H1 (cell line): ENCODE measurements at regions not wholly inside any gene's neighbourhood (a gene's known extent, or its start where the extent isn't known, plus 50 kb on each side); places are given as distances from the start of the nearest gene placed in this dataset.

Experiments
- CTCF ChIA-PET: fragments of 300-600 bp; sonication (Branson Sonifier 250); formaldehyde crosslinking; loops from one replicate; lab custom pipeline; 2021; ENCODE audit not compliant: partially characterized antibody; lab: Charles Lee
- POLR2A ChIA-PET: fragments of 300-600 bp; sonication (Branson Sonifier 250); formaldehyde crosslinking; loops from one replicate; lab custom pipeline; 2021; ENCODE audit warnings: inconsistent platforms; ENCODE audit not compliant: partially characterized antibody; lab: Charles Lee
- DNase-seq, 2 experiments: peaks; one replicate each; pipeline versions ENCODE4 v3.0.0 to v3.0.0-alpha.2; 2010 to 2022; ENCODE audit warnings: low spot score in 2 of 2, low read depth in 1 of 2, mixed read lengths in 1 of 2
- FAIRE-seq: peaks from 2 replicates; lab custom pipeline; 2011; peaks lifted over from hg19 to GRCh38; lab: Jason Lieb, UNC
- H2AFZ ChIP-seq: 2 replicates; pipeline ENCODE4 v1.8.1; 2012; ENCODE audit warnings: low read length, inconsistent platforms
- H2AK5ac ChIP-seq: 2 replicates; pipeline ENCODE4 v1.6.1; 2013; ENCODE audit warnings: low read depth, low read length
- H2BK120ac ChIP-seq: replicated peaks from 2 replicates; pipeline ENCODE3; 2013; ENCODE audit warnings: low read depth, low read length, inconsistent platforms
- H2BK12ac ChIP-seq: 2 replicates; pipeline ENCODE4 v1.6.1; 2013; ENCODE audit warnings: low read depth, low read length
- H2BK15ac ChIP-seq: 2 replicates; pipeline ENCODE4 v1.6.1; 2013; ENCODE audit warnings: low read length
- H2BK20ac ChIP-seq: 2 replicates; pipeline ENCODE4 v1.6.1; 2013; ENCODE audit warnings: low read length
- H2BK5ac ChIP-seq: 2 replicates; pipeline ENCODE4 v1.6.1; 2013; ENCODE audit warnings: low read depth, low read length
- H3K14ac ChIP-seq: 2 replicates; pipeline ENCODE4 v1.6.1; 2013; ENCODE audit warnings: inconsistent platforms; ENCODE audit not compliant: insufficient read length
- H3K18ac ChIP-seq: 2 replicates; pipeline ENCODE4 v1.6.1; 2013; ENCODE audit warnings: low read length; ENCODE audit errors: extremely low read depth
- H3K23ac ChIP-seq: 2 replicates; pipeline ENCODE4 v1.6.1; 2013; ENCODE audit warnings: inconsistent platforms; ENCODE audit not compliant: insufficient read length
- H3K23me2 ChIP-seq: 2 replicates; pipeline ENCODE4 v1.6.1; 2013; ENCODE audit warnings: low read depth, low read length
- H3K27ac ChIP-seq: 2 replicates; pipeline ENCODE4 v1.6.1; 2011; ENCODE audit warnings: low read depth, low read length, inconsistent platforms
- H3K27me3 ChIP-seq, 4 experiments: replicated peaks in 1 of 4; 1 replicate in 1 of 4; 2 replicates in 3 of 4; pipeline versions ENCODE4 v1.6.1 to v1.8.1; 2011 to 2013; ENCODE audit warnings: low read length in 3 of 4, mild to moderate bottlenecking in 3 of 4, inconsistent platforms in 2 of 4, mixed read lengths in 2 of 4, moderate library complexity in 1 of 4; ENCODE audit not compliant: control insufficient read depth in 3 of 4, insufficient read depth in 3 of 4; ENCODE audit errors: extremely low read depth in 1 of 4
- H3K36me3 ChIP-seq, 4 experiments: 2 replicates each; pipeline versions ENCODE4 v1.6.1 to v1.8.1; 2011 to 2013; ENCODE audit warnings: mild to moderate bottlenecking in 4 of 4, low read length in 3 of 4, moderate library complexity in 2 of 4, control low read depth in 1 of 4, inconsistent platforms in 1 of 4; ENCODE audit not compliant: insufficient read depth in 4 of 4, control insufficient read depth in 2 of 4
- H3K4ac ChIP-seq: replicated peaks from 2 replicates; pipeline ENCODE3; 2013; ENCODE audit warnings: low read length, low read depth, mixed read lengths, inconsistent platforms; ENCODE audit not compliant: insufficient read length
- H3K4me1 ChIP-seq, 4 experiments: replicated peaks in 1 of 4; 1 replicate in 1 of 4; 2 replicates in 3 of 4; pipeline versions ENCODE4 v1.6.1 to v1.8.1; 2011 to 2013; ENCODE audit warnings: low read length in 3 of 4, inconsistent platforms in 2 of 4, mixed read lengths in 1 of 4; ENCODE audit not compliant: insufficient read depth in 4 of 4, control insufficient read depth in 3 of 4
- H3K4me2 ChIP-seq, 2 experiments: 2 replicates each; pipeline versions ENCODE4 v1.6.1 to v1.8.1; 2011 to 2013; ENCODE audit warnings: low read depth in 2 of 2, low read length in 2 of 2, control low read depth in 1 of 2, inconsistent platforms in 1 of 2, mild to moderate bottlenecking in 1 of 2; ENCODE audit not compliant: insufficient read depth in 1 of 2
- H3K4me3 ChIP-seq, 4 experiments: fragments of 200-600, 300-600 bp in 1 of 4; sonication (generic), shearing (Covaris generic), sonication (Bioruptor Twin) in 1 of 4; 2 replicates each; pipeline versions ENCODE4 v1.5.1 to v1.8.1; 2011 to 2016; ENCODE audit warnings: low read length in 4 of 4, low read depth in 3 of 4, control low read depth in 2 of 4, inconsistent platforms in 2 of 4, mild to moderate bottlenecking in 2 of 4, mixed read lengths in 1 of 4, moderate library complexity in 1 of 4; ENCODE audit not compliant: insufficient read depth in 2 of 4; ENCODE audit errors: extremely low read depth in 1 of 4
- H3K56ac ChIP-seq: replicated peaks from 2 replicates; pipeline ENCODE3; 2013; ENCODE audit warnings: low read depth, mild to moderate bottlenecking, mixed read lengths, low read length, inconsistent platforms; ENCODE audit not compliant: insufficient read length
- H3K79me1 ChIP-seq: 2 replicates; pipeline ENCODE4 v1.6.1; 2013; ENCODE audit warnings: low read depth, low read length, control low read depth
- H3K79me2 ChIP-seq, 2 experiments: 2 replicates each; pipeline versions ENCODE4 v1.6.1 to v1.8.1; 2012 to 2013; ENCODE audit warnings: low read length in 2 of 2, mild to moderate bottlenecking in 2 of 2, inconsistent platforms in 1 of 2; ENCODE audit not compliant: insufficient read depth in 2 of 2, control insufficient read depth in 1 of 2
- H3K9ac ChIP-seq, 4 experiments: replicated peaks in 1 of 4; 1 replicate in 1 of 4; 2 replicates in 3 of 4; pipeline versions ENCODE4 v1.6.1 to v1.8.1; 2011 to 2013; ENCODE audit warnings: low read depth in 3 of 4, low read length in 3 of 4, control low read depth in 2 of 4, mild to moderate bottlenecking in 2 of 4, moderate library complexity in 2 of 4, inconsistent platforms in 1 of 4; ENCODE audit errors: extremely low read depth in 1 of 4
- H3K9me3 ChIP-seq, 2 experiments: 2 replicates each; pipeline versions ENCODE4 v1.6.1 to v1.8.1; 2012 to 2013; ENCODE audit warnings: mild to moderate bottlenecking in 2 of 2, moderate library complexity in 2 of 2, control low read depth in 1 of 2, inconsistent platforms in 1 of 2, low read depth in 1 of 2, low read length in 1 of 2, mixed read lengths in 1 of 2; ENCODE audit not compliant: insufficient read depth in 2 of 2
- H4K20me1 ChIP-seq, 2 experiments: replicated peaks in 1 of 2; 2 replicates each; pipeline versions ENCODE3 to v1.8.1; 2011 to 2013; ENCODE audit warnings: inconsistent platforms in 2 of 2, low read length in 2 of 2, mild to moderate bottlenecking in 1 of 2; ENCODE audit not compliant: insufficient read depth in 2 of 2, control insufficient read depth in 1 of 2
- H4K5ac ChIP-seq: 2 replicates; pipeline ENCODE4 v1.6.1; 2013; ENCODE audit warnings: low read length, low read depth, mixed read lengths, inconsistent platforms; ENCODE audit not compliant: insufficient read length
- H4K8ac ChIP-seq: 2 replicates; pipeline ENCODE4 v1.8.0; 2013; ENCODE audit warnings: mild to moderate bottlenecking, moderate library complexity, low read length, inconsistent platforms; ENCODE audit not compliant: insufficient read depth; ENCODE audit errors: extremely low read depth
- H4K91ac ChIP-seq: replicated peaks from 2 replicates; pipeline ENCODE3; 2013; ENCODE audit warnings: low read length, mixed read lengths, inconsistent platforms; ENCODE audit not compliant: insufficient read length
- CBX8 ChIP-seq: fragments of 300-800, 300-1000 bp; sonication (generic); IDR thresholded peaks from 2 replicates; pipeline ENCODE4 v1.7.1; 2016; ENCODE audit warnings: low read depth, low read length, borderline replicate concordance
- EP300 ChIP-seq, 2 experiments: IDR thresholded peaks; 1 replicate in 1 of 2; 2 replicates in 1 of 2; pipeline ENCODE4 v1.6.1; 2011 to 2012; ENCODE audit warnings: low read depth in 2 of 2, low read length in 2 of 2, mild to moderate bottlenecking in 2 of 2, borderline replicate concordance in 1 of 2, inconsistent platforms in 1 of 2, moderate library complexity in 1 of 2
- FOSL1 ChIP-seq: IDR thresholded peaks from 2 replicates; pipeline ENCODE4 v1.6.1; 2011; ENCODE audit warnings: mild to moderate bottlenecking, low read depth, low read length, moderate library complexity; ENCODE audit not compliant: insufficient read depth
- POLR2AphosphoS5 ChIP-seq: IDR thresholded peaks from 2 replicates; pipeline ENCODE4 v1.6.1; 2011; ENCODE audit warnings: low read depth, low read length
- RBBP5 ChIP-seq: IDR thresholded peaks from 2 replicates; pipeline ENCODE4 v1.7.1; 2012; ENCODE audit warnings: low read depth, mild to moderate bottlenecking, inconsistent platforms, low read length, moderate library complexity, borderline replicate concordance
- SP4 ChIP-seq: IDR thresholded peaks from 2 replicates; pipeline ENCODE4 v1.6.1; 2012; ENCODE audit warnings: low read length, inconsistent platforms
- YY1 ChIP-seq: IDR thresholded peaks from 2 replicates; pipeline ENCODE4 v1.6.1; 2011; ENCODE audit warnings: low read depth, mild to moderate bottlenecking, low read length
- WGBS, 2 experiments: shearing (Covaris generic) in 1 of 2; methylation state at CpG; one replicate each; pipeline versions ENCODE4 v1.1.6 to v1.1.7; 2013 to 2015; ENCODE audit warnings: low lambda C conversion rate in 2 of 2, mixed read lengths in 2 of 2, inconsistent platforms in 1 of 2, low coverage in 1 of 2, missing lambda C conversion rate in 1 of 2; ENCODE audit not compliant: insufficient replicate concordance in 2 of 2, insufficient coverage in 1 of 2, insufficient read length in 1 of 2; ENCODE audit errors: extremely low coverage in 1 of 2, missing lambda C conversion rate in 1 of 2; 5-methylcytosine and 5-hydroxymethylcytosine counted together

GRCh38 chr6:76703285-76703684, 630.8 kb upstream of the IMPG1 start:
- H3K9ac ChIP-seq = no peak overlapping the region
- ChIA-PET CTCF (no interaction called here), POLR2A (no interaction called here)
- H4K20me1 ChIP-seq = peaks cover 2% of the 10 kb centered on the region in 2 experiments
- no peak overlapping the region for H3K4ac ChIP-seq
- H3K18ac ChIP-seq = no peak overlapping the region
- H4K5ac ChIP-seq = no peak overlapping the region
- no peak overlapping the region for H4K91ac ChIP-seq
- no peak overlapping the region for H2AFZ ChIP-seq
- H3K27ac ChIP-seq = no peak overlapping the region
- no peaks in the 10 kb centered on the region for H3K9me3 ChIP-seq
- DNase-seq (no peak), FAIRE-seq (no peak)
- 93% methylated on average over 2 of the region's 2 CpGs; no CpG with 5 or more reads in 1 of the 2 experiments for WGBS, 2 experiments
- H4K8ac ChIP-seq = no peak overlapping the region
- peaks cover 0 to 2% (median 0%) of the 10 kb centered on the region in 4 experiments; a peak in 1 of 7 replicates for H3K27me3 ChIP-seq
- TF ChIP-seq SP4 = no peak
- no peak for TF ChIP-seq EP300 (IDR thresholded peaks at IDR 0.05; ENCODE audit: borderline replicate concordance in 1 of 2, low read depth in 2 of 2, low read length in 2 of 2)
- no peak for TF ChIP-seq POLR2AphosphoS5
- no peak for TF ChIP-seq YY1
- TF ChIP-seq CBX8 = no peak
- no peak for TF ChIP-seq FOSL1
- TF ChIP-seq RBBP5 = no peak
- no peak overlapping the region for H3K56ac ChIP-seq
- H3K14ac ChIP-seq = no peak overlapping the region
- H3K4me2 ChIP-seq = no peak overlapping the region
- H3K23me2 ChIP-seq = no peaks in the 10 kb centered on the region
- H2BK120ac ChIP-seq = no peak overlapping the region
- H2BK12ac ChIP-seq = no peak overlapping the region
- H3K36me3 ChIP-seq = no peaks in the 10 kb centered on the region
- no peaks in the 10 kb centered on the region for H3K4me1 ChIP-seq
- H2BK15ac ChIP-seq = no peak overlapping the region
- H3K79me2 ChIP-seq = no peaks in the 10 kb centered on the region
- H3K4me3 ChIP-seq = no peak overlapping the region
- no peak overlapping the region for H2AK5ac ChIP-seq
- H2BK5ac ChIP-seq = no peak overlapping the region
- H3K23ac ChIP-seq = no peak overlapping the region
- no peak overlapping the region for H2BK20ac ChIP-seq
- no peaks in the 10 kb centered on the region; the same call in 1 of the 2 replicates for H3K79me1 ChIP-seq
